Karpas-422 (cell line): ENCODE measurements at regions not wholly inside any gene's neighbourhood (a gene's known extent, or its start where the extent isn't known, plus 50 kb on each side); places are given as distances from the start of the nearest gene placed in this dataset.

Experiments used
- DNase-seq: peaks from one replicate; pipeline ENCODE4 v3.0.0-alpha.2; 2015
- H2AFZ ChIP-seq: fragments of 200-600 bp; sonication (generic); 2 replicates; pipeline ENCODE4 v1.6.1; 2014; ENCODE audit warnings: antibody characterized with exemption, low read length, mixed read lengths
- H3K27ac ChIP-seq: fragments of 200-600 bp; sonication (generic); 2 replicates; pipeline ENCODE4 v1.5.1; 2014; ENCODE audit warnings: mild to moderate bottlenecking, low read length, moderate library complexity
- H3K27me3 ChIP-seq: fragments of 200-600 bp; sonication (generic); 2 replicates; pipeline ENCODE4 v1.6.1; 2014; ENCODE audit warnings: low read length, mixed read lengths
- H3K36me3 ChIP-seq: fragments of 200-600 bp; sonication (generic); 2 replicates; pipeline ENCODE4 v1.6.1; 2014; ENCODE audit warnings: low read length, mixed read lengths; ENCODE audit not compliant: insufficient read depth
- H3K4me1 ChIP-seq: fragments of 200-600 bp; sonication (generic); 2 replicates; pipeline ENCODE4 v1.6.1; 2014; ENCODE audit warnings: mild to moderate bottlenecking, low read length, mixed read lengths
- H3K4me2 ChIP-seq: fragments of 200-600 bp; sonication (generic); 2 replicates; pipeline ENCODE4 v1.6.1; 2014; ENCODE audit warnings: low read length, low read depth, mild to moderate bottlenecking; ENCODE audit not compliant: poor library complexity, severe bottlenecking
- H3K4me3 ChIP-seq: fragments of 200-600 bp; sonication (generic); 2 replicates; pipeline ENCODE4 v1.5.1; 2014; ENCODE audit warnings: mild to moderate bottlenecking, antibody characterized with exemption, low read length, mixed read lengths
- H3K79me2 ChIP-seq: fragments of 200-600 bp; sonication (generic); 2 replicates; pipeline ENCODE4 v1.6.1; 2014; ENCODE audit warnings: mild to moderate bottlenecking, low read length, mixed read lengths
- H3K9ac ChIP-seq: fragments of 200-600 bp; sonication (generic); 2 replicates; pipeline ENCODE4 v1.6.0; 2014; ENCODE audit warnings: low read length
- H3K9me2 ChIP-seq: fragments of 200-600 bp; sonication (generic), shearing (Covaris generic); replicated peaks from 2 replicates; pipeline ENCODE4 v1.6.0; 2014; ENCODE audit warnings: mild to moderate bottlenecking, low read length, moderate library complexity; ENCODE audit not compliant: insufficient read depth
- H3K9me3 ChIP-seq: fragments of 300-700, 200-600 bp; sonication (generic); 2 replicates; pipeline ENCODE4 v1.6.1; 2014; ENCODE audit warnings: low read length, mixed read lengths
- H4K20me1 ChIP-seq: fragments of 200-600 bp; sonication (generic); 2 replicates; pipeline ENCODE4 v1.6.1; 2014; ENCODE audit warnings: mild to moderate bottlenecking, antibody characterized with exemption, low read length, low read depth; ENCODE audit not compliant: insufficient read depth

DNA sequence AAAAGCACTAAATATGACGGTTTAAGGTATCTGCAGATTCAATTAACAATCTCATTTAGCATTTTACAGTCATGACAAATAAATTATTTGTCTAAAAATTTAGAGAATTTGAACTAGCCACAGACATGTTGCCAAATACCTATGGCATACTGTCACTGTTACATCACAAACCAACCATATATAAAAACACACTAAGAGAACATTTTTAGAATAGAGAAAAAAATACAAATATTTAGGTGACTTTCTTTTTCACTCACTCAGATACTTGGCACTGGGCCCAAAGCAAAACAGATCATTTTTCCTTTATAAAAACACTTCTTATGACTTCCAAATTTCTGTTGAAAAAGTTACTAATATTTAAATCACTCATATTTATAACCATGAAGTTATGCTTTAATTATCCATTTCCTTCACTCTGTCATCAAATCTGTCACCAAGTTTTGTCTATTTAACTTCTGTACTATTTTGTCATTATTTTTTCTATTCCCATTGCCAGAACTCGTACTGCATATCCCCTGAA, 644.7 kb downstream of the OTOL1 start:
- H3K27me3 ChIP-seq: no peaks in the 10 kb centered on the region
- no peak overlapping the region for H3K4me2 ChIP-seq
- H3K9me2 ChIP-seq: no peaks in the 10 kb centered on the region
- no peak overlapping the region for H3K27ac ChIP-seq
- H3K4me3 ChIP-seq: no peak overlapping the region
- H3K36me3 ChIP-seq: no peaks in the 10 kb centered on the region
- H4K20me1 ChIP-seq: no peaks in the 10 kb centered on the region
- no peaks in the 10 kb centered on the region for H3K79me2 ChIP-seq
- no peak overlapping the region for H2AFZ ChIP-seq
- no peak for DNase-seq
- no peaks in the 10 kb centered on the region for H3K4me1 ChIP-seq
- H3K9ac ChIP-seq: no peak overlapping the region
- peaks cover 39% of the 10 kb centered on the region for H3K9me3 ChIP-seq

DNA sequence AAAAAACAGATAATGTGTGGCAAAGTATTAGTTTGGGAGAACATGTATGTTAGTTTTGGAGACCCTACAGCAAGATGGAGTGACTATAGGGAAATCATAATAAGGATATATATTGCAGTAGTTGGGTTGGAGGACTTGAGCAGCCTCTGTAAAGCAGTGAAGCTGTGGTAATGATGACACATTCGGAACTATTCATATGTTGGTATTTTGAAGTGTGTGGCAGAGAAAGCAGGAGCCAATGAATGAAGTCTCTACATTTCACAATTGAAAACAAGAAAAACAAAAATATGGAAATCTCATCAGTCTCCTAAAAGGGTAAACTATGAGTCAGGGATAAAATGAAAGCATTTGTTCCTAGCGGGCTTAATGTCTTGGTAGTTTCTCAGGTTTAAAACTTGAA, 645.9 kb downstream of the OTOL1 start:
- DNase-seq: no peak
- no peak overlapping the region for H3K4me3 ChIP-seq
- H3K4me2 ChIP-seq: no peak overlapping the region
- H3K79me2 ChIP-seq: no peaks in the 10 kb centered on the region
- H4K20me1 ChIP-seq: no peaks in the 10 kb centered on the region
- no peaks in the 10 kb centered on the region for H3K36me3 ChIP-seq
- no peak overlapping the region for H3K9ac ChIP-seq
- no peaks in the 10 kb centered on the region for H3K27me3 ChIP-seq
- peaks cover 39% of the 10 kb centered on the region for H3K9me3 ChIP-seq
- H3K9me2 ChIP-seq: no peaks in the 10 kb centered on the region
- H2AFZ ChIP-seq: no peak overlapping the region
- no peak overlapping the region for H3K27ac ChIP-seq
- H3K4me1 ChIP-seq: no peaks in the 10 kb centered on the region

DNA sequence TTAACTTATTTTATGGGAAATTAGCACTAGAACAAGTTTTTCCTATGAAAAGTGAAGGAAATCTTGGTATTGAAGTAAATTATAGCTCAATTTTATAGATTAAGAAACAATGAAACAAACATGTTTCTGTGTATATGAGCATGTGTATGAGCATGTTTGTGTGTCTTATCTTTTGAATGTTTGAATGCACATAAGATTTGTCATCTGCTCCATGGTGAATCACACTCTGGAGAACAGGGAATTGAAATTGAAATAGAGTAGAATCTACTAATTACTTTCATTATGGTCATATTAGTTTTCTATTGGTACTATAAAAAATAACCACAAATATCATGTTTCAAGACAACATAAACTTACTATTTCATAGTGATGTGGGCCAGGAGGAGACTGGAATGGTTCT, 646.6 kb downstream of the OTOL1 start:
- Histone ChIP-seq H3K4me1 (no peaks in the 10 kb centered on the region), H3K9me2 (no peaks in the 10 kb centered on the region), H3K9me3 (peaks cover 45% of the 10 kb centered on the region), H3K79me2 (no peaks in the 10 kb centered on the region), H3K4me2 (no peak overlapping the region), H3K9ac (no peak overlapping the region), H3K27me3 (no peaks in the 10 kb centered on the region), H3K27ac (no peak overlapping the region), H2AFZ (no peak overlapping the region), H3K36me3 (no peaks in the 10 kb centered on the region), H4K20me1 (no peaks in the 10 kb centered on the region), H3K4me3 (no peak overlapping the region)
- DNase-seq: no peak

DNA sequence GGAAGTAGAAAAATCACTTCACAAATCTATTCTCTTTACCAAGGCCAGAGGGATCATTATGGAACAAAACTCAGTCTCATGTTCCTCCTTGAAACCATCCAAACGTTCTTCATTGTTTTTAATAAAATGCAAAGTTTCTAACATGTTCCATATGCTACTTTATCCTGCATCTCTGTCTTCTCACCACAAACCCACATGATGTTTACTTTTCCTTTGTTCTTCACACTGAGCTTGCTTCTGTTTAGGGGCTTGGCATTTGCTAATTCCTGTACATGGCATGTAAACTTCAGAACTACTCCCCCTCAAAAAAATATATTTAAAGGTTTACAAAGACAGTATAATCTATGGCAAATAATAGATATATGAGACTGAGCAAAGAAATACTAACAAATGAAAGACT, 651.4 kb downstream of the OTOL1 start:
- no peak overlapping the region for H3K4me3 ChIP-seq
- H3K9ac ChIP-seq: no peak overlapping the region
- H3K4me2 ChIP-seq: no peak overlapping the region
- H3K27ac ChIP-seq: no peak overlapping the region
- no peaks in the 10 kb centered on the region for H3K79me2 ChIP-seq
- H2AFZ ChIP-seq: no peak overlapping the region
- H3K9me3 ChIP-seq: peaks cover 32% of the 10 kb centered on the region
- DNase-seq: no peak
- H3K4me1 ChIP-seq: no peaks in the 10 kb centered on the region
- H4K20me1 ChIP-seq: no peaks in the 10 kb centered on the region
- no peaks in the 10 kb centered on the region for H3K27me3 ChIP-seq
- no peaks in the 10 kb centered on the region for H3K36me3 ChIP-seq
- no peaks in the 10 kb centered on the region for H3K9me2 ChIP-seq

DNA sequence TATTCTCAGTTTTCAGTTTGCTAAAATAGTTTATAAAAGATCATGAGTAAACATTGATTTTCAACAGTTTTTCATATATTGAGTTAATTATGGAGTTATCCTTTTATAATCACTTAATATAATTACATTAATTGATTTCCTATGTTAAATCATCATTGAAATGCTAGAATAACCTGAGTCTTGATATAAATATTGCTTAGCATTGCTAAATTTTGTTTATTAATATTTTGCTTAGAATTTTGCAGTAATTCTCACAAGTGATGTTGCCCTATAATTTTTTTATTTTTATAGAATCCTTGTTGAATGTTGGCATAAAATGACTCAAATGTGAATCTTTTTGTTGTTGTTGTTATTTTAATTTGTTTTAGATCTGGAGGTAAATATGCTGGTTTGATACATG, 654.2 kb downstream of the OTOL1 start:
- DNase-seq: no peak
- H3K79me2 ChIP-seq: no peaks in the 10 kb centered on the region
- H3K36me3 ChIP-seq: no peaks in the 10 kb centered on the region
- H3K4me2 ChIP-seq: no peak overlapping the region
- no peak overlapping the region for H3K27ac ChIP-seq
- no peak overlapping the region for H2AFZ ChIP-seq
- no peaks in the 10 kb centered on the region for H3K9me2 ChIP-seq
- no peak overlapping the region for H3K9ac ChIP-seq
- H4K20me1 ChIP-seq: no peaks in the 10 kb centered on the region
- no peak overlapping the region for H3K4me3 ChIP-seq
- H3K27me3 ChIP-seq: no peaks in the 10 kb centered on the region
- peaks cover 13% of the 10 kb centered on the region for H3K9me3 ChIP-seq
- H3K4me1 ChIP-seq: no peaks in the 10 kb centered on the region

DNA sequence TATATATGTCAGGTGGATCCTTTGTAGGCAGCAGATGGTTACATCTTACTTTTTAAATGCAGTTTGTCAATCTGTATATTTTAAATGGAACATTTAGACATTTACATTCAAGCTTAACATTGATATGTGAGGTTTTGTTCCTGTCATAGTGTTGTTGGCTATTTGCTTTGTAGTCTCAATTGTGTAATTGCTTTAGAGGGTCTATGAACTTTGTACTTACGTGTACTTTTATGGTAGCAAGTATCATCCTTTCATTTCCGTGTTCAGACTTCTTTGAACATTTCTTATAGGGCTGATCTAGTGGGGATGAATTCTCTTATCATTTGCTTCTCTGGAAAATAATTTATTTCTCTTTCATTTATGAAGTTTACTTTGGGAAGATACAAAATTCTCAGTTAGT, 656.0 kb downstream of the OTOL1 start:
- no peak overlapping the region for H3K9ac ChIP-seq
- H3K79me2 ChIP-seq: no peaks in the 10 kb centered on the region
- H3K9me2 ChIP-seq: no peaks in the 10 kb centered on the region
- H3K27me3 ChIP-seq: no peaks in the 10 kb centered on the region
- H2AFZ ChIP-seq: no peak overlapping the region
- H3K36me3 ChIP-seq: no peaks in the 10 kb centered on the region
- H4K20me1 ChIP-seq: no peaks in the 10 kb centered on the region
- no peak for DNase-seq
- no peak overlapping the region for H3K4me3 ChIP-seq
- peaks cover 9% of the 10 kb centered on the region for H3K9me3 ChIP-seq
- H3K27ac ChIP-seq: no peak overlapping the region
- no peaks in the 10 kb centered on the region for H3K4me1 ChIP-seq
- no peak overlapping the region for H3K4me2 ChIP-seq

DNA sequence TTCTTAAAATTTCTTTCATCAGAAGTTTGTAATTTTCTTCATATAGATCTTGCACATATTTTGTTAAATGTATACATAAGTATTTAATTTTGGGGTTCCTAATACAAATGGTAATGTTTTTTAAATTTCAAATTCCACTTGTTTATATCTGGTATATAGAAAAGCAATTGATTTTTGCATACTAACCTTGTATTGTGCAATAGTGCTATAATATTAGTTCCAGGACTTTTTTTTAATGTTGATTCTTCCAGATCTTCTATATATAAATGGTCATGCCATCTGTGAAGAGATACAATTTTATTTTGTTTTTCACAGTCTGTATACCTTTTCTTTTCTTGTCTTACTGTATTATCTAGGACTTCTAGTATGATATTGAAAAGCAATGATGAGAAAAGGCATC, 665.0 kb downstream of the OTOL1 start:
- Histone ChIP-seq H2AFZ (no peak overlapping the region), H3K9ac (no peak overlapping the region), H3K36me3 (no peaks in the 10 kb centered on the region), H3K9me2 (no peaks in the 10 kb centered on the region), H3K4me1 (no peaks in the 10 kb centered on the region), H3K4me3 (no peak overlapping the region), H3K9me3 (peaks cover 10% of the 10 kb centered on the region; the same call in 1 of the 2 replicates), H3K4me2 (no peak overlapping the region), H3K27me3 (no peaks in the 10 kb centered on the region), H3K79me2 (no peaks in the 10 kb centered on the region), H3K27ac (no peak overlapping the region), H4K20me1 (no peaks in the 10 kb centered on the region)
- no peak for DNase-seq

DNA sequence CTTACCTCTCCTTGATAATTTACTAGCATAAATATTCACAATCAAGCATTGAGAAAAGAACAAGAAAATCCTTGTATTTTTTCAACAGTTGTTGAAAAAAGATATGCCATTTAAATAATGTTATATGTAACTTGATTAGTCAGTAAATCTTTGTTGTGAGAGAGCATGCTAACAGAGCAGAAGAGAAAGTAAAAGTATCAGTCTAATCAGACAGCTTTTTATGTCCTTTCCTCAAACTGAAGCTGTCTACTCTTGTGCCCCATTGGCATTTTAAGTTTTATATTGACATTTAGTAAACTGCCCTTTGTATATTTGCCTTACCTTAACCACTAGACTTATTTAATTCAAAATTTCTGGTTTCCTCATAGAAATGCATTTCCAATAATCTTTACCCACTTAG, 668.7 kb downstream of the OTOL1 start:
- no peak overlapping the region for H3K27ac ChIP-seq
- no peaks in the 10 kb centered on the region for H3K79me2 ChIP-seq
- H3K27me3 ChIP-seq: no peaks in the 10 kb centered on the region

DNA sequence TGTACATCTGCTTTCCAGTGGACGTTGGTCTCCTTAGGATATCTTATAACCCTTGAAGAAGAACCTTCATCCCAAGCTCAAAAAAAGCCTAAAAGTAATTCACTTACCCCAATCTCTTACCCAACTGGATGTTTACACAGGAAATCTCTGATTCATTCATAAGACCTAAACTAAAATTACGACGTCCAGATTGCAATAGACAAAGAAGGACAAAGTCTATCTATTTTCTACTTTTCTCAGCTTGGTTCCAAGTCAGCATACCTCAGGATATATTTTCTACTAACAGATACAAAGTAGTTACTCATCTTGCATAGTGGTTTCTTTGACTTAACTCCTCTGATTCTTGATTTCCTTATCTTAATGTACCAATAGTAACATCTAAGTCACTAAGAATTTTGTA, 669.9 kb downstream of the OTOL1 start:
- no peaks in the 10 kb centered on the region for H3K36me3 ChIP-seq
- H3K27me3 ChIP-seq: no peaks in the 10 kb centered on the region
- H2AFZ ChIP-seq: no peak overlapping the region
- H3K4me1 ChIP-seq: no peaks in the 10 kb centered on the region
- H3K9me3 ChIP-seq: peaks cover 14% of the 10 kb centered on the region
- no peak overlapping the region for H3K27ac ChIP-seq
- DNase-seq: no peak
- no peaks in the 10 kb centered on the region for H3K9me2 ChIP-seq
- no peaks in the 10 kb centered on the region for H4K20me1 ChIP-seq
- no peak overlapping the region for H3K4me3 ChIP-seq
- H3K79me2 ChIP-seq: no peaks in the 10 kb centered on the region
- H3K4me2 ChIP-seq: no peak overlapping the region
- no peak overlapping the region for H3K9ac ChIP-seq

More for the DNA sequence above, 668.7 kb downstream of the OTOL1 start:
- Histone ChIP-seq H3K4me3 (no peak overlapping the region), H2AFZ (no peak overlapping the region), H4K20me1 (no peaks in the 10 kb centered on the region), H3K4me2 (no peak overlapping the region), H3K4me1 (no peaks in the 10 kb centered on the region), H3K9ac (no peak overlapping the region), H3K9me3 (peaks cover 10% of the 10 kb centered on the region), H3K36me3 (no peaks in the 10 kb centered on the region), H3K9me2 (no peaks in the 10 kb centered on the region)
- no peak for DNase-seq
